ENCODE measurements at regions not wholly inside any gene's neighbourhood (a gene's known extent, or its start where the extent isn't known, plus 50 kb on each side); places are given as distances from the start of the nearest gene placed in this dataset.

GRCh38 chr15:53869044-53869805, 109.0 kb upstream of the UNC13C start:
- no peak for DNase-seq (ENCODE audit: extremely low read depth, low read depth)
- peak; percentile 21 for TF ChIP-seq CTCF (IDR thresholded peaks at IDR 0.05; ENCODE audit: low read depth, low read length, missing control alignments)
- no peak overlapping the region for H3K4me3 ChIP-seq (replicated peaks; ENCODE audit: low read depth, low read length)

- H3K4me3 ChIP-seq (replicated peaks; ENCODE audit: low read depth, low read length), result no peak overlapping the region
- no peak for DNase-seq (ENCODE audit: extremely low read depth, low read depth)
- no peak for TF ChIP-seq CTCF (IDR thresholded peaks at IDR 0.05; ENCODE audit: low read depth, low read length, missing control alignments)
Observed at GRCh38 chr15:53862386-53862785, 102.9 kb upstream of the WDR72 start.

- no peak for DNase-seq (ENCODE audit: extremely low read depth, low read depth)
- no peak for TF ChIP-seq CTCF (IDR thresholded peaks at IDR 0.05; ENCODE audit: low read depth, low read length, missing control alignments)
- no peak overlapping the region for H3K4me3 ChIP-seq (replicated peaks; ENCODE audit: low read depth, low read length)
Observed at GRCh38 chr15:53861792-53862191, 102.3 kb upstream of the WDR72 start.

GRCh38 chr15:53851110-53851848, 91.8 kb upstream of the WDR72 start:
- no peak overlapping the region for H3K4me3 ChIP-seq (replicated peaks; ENCODE audit: low read depth, low read length)
- no peak for DNase-seq (ENCODE audit: extremely low read depth, low read depth)
- no peak for TF ChIP-seq CTCF (IDR thresholded peaks at IDR 0.05; ENCODE audit: low read depth, low read length, missing control alignments)

- no peak for TF ChIP-seq CTCF (IDR thresholded peaks at IDR 0.05; ENCODE audit: low read depth, low read length, missing control alignments)
- DNase-seq (ENCODE audit: extremely low read depth, low read depth), result no peak
- no peak overlapping the region for H3K4me3 ChIP-seq (replicated peaks; ENCODE audit: low read depth, low read length)
Observed at GRCh38 chr15:53847745-53848144, 88.3 kb upstream of the WDR72 start.

GRCh38 chr15:53844634-53845033, 85.2 kb upstream of the WDR72 start:
- TF ChIP-seq CTCF (IDR thresholded peaks at IDR 0.05; ENCODE audit: low read depth, low read length, missing control alignments), result no peak
- no peak for DNase-seq (ENCODE audit: extremely low read depth, low read depth)
- H3K4me3 ChIP-seq (replicated peaks; ENCODE audit: low read depth, low read length), result no peak overlapping the region

Measured in HFF-Myc (cell line).